K562 (cell line): ENCODE measurements at regions not wholly inside any gene's neighbourhood (a gene's known extent, or its start where the extent isn't known, plus 50 kb on each side); places are given as distances from the start of the nearest gene placed in this dataset.

ENCODE experiments used
- EP300 ChIP-seq: IDR thresholded peaks from 2 replicates; pipeline ENCODE4 v1.6.1; 2012; ENCODE audit warnings: low read length, improper control_type of control experiment
- EZH2 ChIP-seq: IDR thresholded peaks from 2 replicates; pipeline ENCODE4 v1.6.1; 2012; ENCODE audit warnings: low read depth, mild to moderate bottlenecking, inconsistent platforms, low read length, borderline replicate concordance
- POLR2A ChIP-seq: fragments of 450-650 bp; conservative IDR thresholded peaks from 2 replicates; pipeline ENCODE4 v1.6.1; 2016
- TF ChIP-seq, protein P1 (sequence below): IDR thresholded peaks from 2 replicates; pipeline ENCODE4 v1.6.1; 2011; ENCODE audit not compliant: insufficient read length; ENCODE audit errors: extremely low read depth

- TF ChIP-seq EP300 (no peak), POLR2A (no peak), EZH2 (no peak)
- TF ChIP-seq, protein P1, sequence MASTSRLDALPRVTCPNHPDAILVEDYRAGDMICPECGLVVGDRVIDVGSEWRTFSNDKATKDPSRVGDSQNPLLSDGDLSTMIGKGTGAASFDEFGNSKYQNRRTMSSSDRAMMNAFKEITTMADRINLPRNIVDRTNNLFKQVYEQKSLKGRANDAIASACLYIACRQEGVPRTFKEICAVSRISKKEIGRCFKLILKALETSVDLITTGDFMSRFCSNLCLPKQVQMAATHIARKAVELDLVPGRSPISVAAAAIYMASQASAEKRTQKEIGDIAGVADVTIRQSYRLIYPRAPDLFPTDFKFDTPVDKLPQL: no peak
Observed at GRCh38 chr3:191649626-191650025, 188.7 kb downstream of the PYDC2 start.
